ENCODE measurements at regions not wholly inside any gene's neighbourhood (a gene's known extent, or its start where the extent isn't known, plus 50 kb on each side); places are given as distances from the start of the nearest gene placed in this dataset.

- Mint-ChIP-seq H3K27me3 (no peaks in the 10 kb centered on the region), H3K36me3 (no peaks in the 10 kb centered on the region), H3K9me3 (no peaks in the 10 kb centered on the region), H3K4me3 (no peak overlapping the region), H3K4me1 (no peaks in the 10 kb centered on the region), H3K27ac (no peak overlapping the region)
- ATAC-seq (replicated peaks) (peak; percentile 85 to 87), DNase-seq (no peak)
These were observed 308.7 kb downstream of the EMP1 start for GRCh38 chr12:13505224-13505623.

- Mint-ChIP-seq H3K4me3 (no peak overlapping the region), H3K27ac (no peak overlapping the region), H3K9me3 (no peaks in the 10 kb centered on the region), H3K36me3 (no peaks in the 10 kb centered on the region), H3K27me3 (peaks cover 1 to 3% of the 10 kb centered on the region in 2 donors), H3K4me1 (no peaks in the 10 kb centered on the region)
- DNase-seq (no peak), ATAC-seq (replicated peaks) (peak; percentile 44 to 57)
These were observed 308.2 kb downstream of the EMP1 start for GRCh38 chr12:13504736-13505135.

- DNase-seq (no peak), ATAC-seq (replicated peaks) (peak; percentile 29 to 41)
- no peaks in the 10 kb centered on the region for H3K36me3 Mint-ChIP-seq
- no peak overlapping the region for H3K27ac Mint-ChIP-seq
- no peaks in the 10 kb centered on the region for H3K4me1 Mint-ChIP-seq
- H3K9me3 Mint-ChIP-seq, result no peaks in the 10 kb centered on the region
- H3K4me3 Mint-ChIP-seq, result no peak overlapping the region
- H3K27me3 Mint-ChIP-seq, result peaks cover 5 to 8% of the 10 kb centered on the region in 2 donors
These were observed 307.5 kb downstream of the EMP1 start for GRCh38 chr12:13504074-13504473.

GRCh38 chr12:13503094-13503835 is 306.7 kb downstream of the EMP1 start:
- Mint-ChIP-seq H3K36me3 (no peaks in the 10 kb centered on the region), H3K9me3 (no peaks in the 10 kb centered on the region)

GRCh38 chr12:13499008-13499407 is 302.5 kb downstream of the EMP1 start:
- no peak overlapping the region for H3K27ac Mint-ChIP-seq
- no peak for ATAC-seq (replicated peaks)
- H3K4me1 Mint-ChIP-seq, result peaks cover 4 to 7% of the 10 kb centered on the region in 2 donors
- no peak overlapping the region for H3K4me3 Mint-ChIP-seq
- H3K36me3 Mint-ChIP-seq, result no peaks in the 10 kb centered on the region
- DNase-seq, result no peak
- H3K9me3 Mint-ChIP-seq, result no peaks in the 10 kb centered on the region
- H3K27me3 Mint-ChIP-seq, result peaks cover 9 to 10% of the 10 kb centered on the region in 2 donors

More at GRCh38 chr12:13503094-13503835, 306.7 kb downstream of the EMP1 start:
- H3K27ac Mint-ChIP-seq, result no peak overlapping the region
- H3K27me3 Mint-ChIP-seq, result peaks cover 9 to 10% of the 10 kb centered on the region in 2 donors
- peaks cover 4 to 6% of the 10 kb centered on the region in 2 donors for H3K4me1 Mint-ChIP-seq
- no peak overlapping the region for H3K4me3 Mint-ChIP-seq
- DNase-seq, result no peak
- no peak for ATAC-seq (replicated peaks)

- ATAC-seq (replicated peaks) (no peak), DNase-seq (no peak)
- H3K27me3 Mint-ChIP-seq, result peaks cover 9 to 10% of the 10 kb centered on the region in 2 donors
- peaks cover 0 to 2% of the 10 kb centered on the region in 2 donors for H3K9me3 Mint-ChIP-seq
- H3K4me1 Mint-ChIP-seq, result peaks cover 4 to 7% of the 10 kb centered on the region in 2 donors
- H3K36me3 Mint-ChIP-seq, result no peaks in the 10 kb centered on the region
- no peak overlapping the region for H3K4me3 Mint-ChIP-seq
- H3K27ac Mint-ChIP-seq, result no peak overlapping the region
These were observed 299.6 kb downstream of the EMP1 start for GRCh38 chr12:13496111-13496510.

GRCh38 chr12:13489246-13489645 is 292.7 kb downstream of the EMP1 start:
- peaks cover 7 to 16% of the 10 kb centered on the region in 2 donors for H3K27me3 Mint-ChIP-seq
- H3K36me3 Mint-ChIP-seq, result no peaks in the 10 kb centered on the region
- ATAC-seq (replicated peaks) (no peak), DNase-seq (no peak)
- no peaks in the 10 kb centered on the region for H3K4me1 Mint-ChIP-seq
- H3K27ac Mint-ChIP-seq, result no peak overlapping the region
- peaks cover 0 to 2% of the 10 kb centered on the region in 2 donors for H3K9me3 Mint-ChIP-seq
- no peak overlapping the region for H3K4me3 Mint-ChIP-seq

- H3K27me3 Mint-ChIP-seq, result peaks cover 9 to 16% of the 10 kb centered on the region in 2 donors
- no peaks in the 10 kb centered on the region for H3K4me1 Mint-ChIP-seq
- ATAC-seq (replicated peaks) (no peak), DNase-seq (no peak)
- H3K4me3 Mint-ChIP-seq, result no peak overlapping the region
- no peak overlapping the region for H3K27ac Mint-ChIP-seq
- H3K36me3 Mint-ChIP-seq, result no peaks in the 10 kb centered on the region
- no peaks in the 10 kb centered on the region for H3K9me3 Mint-ChIP-seq
These were observed 290.8 kb downstream of the EMP1 start for GRCh38 chr12:13487326-13487725.

GRCh38 chr12:13486794-13487193 is 290.3 kb downstream of the EMP1 start:
- peaks cover 9 to 16% of the 10 kb centered on the region in 2 donors for H3K27me3 Mint-ChIP-seq
- no peak overlapping the region for H3K4me3 Mint-ChIP-seq
- DNase-seq (no peak), ATAC-seq (replicated peaks) (no peak)
- no peak overlapping the region for H3K27ac Mint-ChIP-seq
- no peaks in the 10 kb centered on the region for H3K9me3 Mint-ChIP-seq
- H3K36me3 Mint-ChIP-seq, result no peaks in the 10 kb centered on the region
- H3K4me1 Mint-ChIP-seq, result no peaks in the 10 kb centered on the region

GRCh38 chr12:13478650-13479181 is 282.2 kb downstream of the EMP1 start:
- no peaks in the 10 kb centered on the region for H3K9me3 Mint-ChIP-seq
- no peak for DNase-seq
- no peak overlapping the region for H3K27ac Mint-ChIP-seq
- H3K4me3 Mint-ChIP-seq, result no peak overlapping the region
- H3K36me3 Mint-ChIP-seq, result no peaks in the 10 kb centered on the region
- no peak for ATAC-seq (replicated peaks)
- H3K27me3 Mint-ChIP-seq, result peaks cover 7 to 12% of the 10 kb centered on the region in 2 donors
- no peaks in the 10 kb centered on the region for H3K4me1 Mint-ChIP-seq

- H3K4me3 Mint-ChIP-seq, result no peak overlapping the region
- ATAC-seq (replicated peaks) (no peak), DNase-seq (no peak)
- H3K36me3 Mint-ChIP-seq, result no peaks in the 10 kb centered on the region
- no peaks in the 10 kb centered on the region for H3K9me3 Mint-ChIP-seq
- H3K27ac Mint-ChIP-seq, result no peak overlapping the region
- H3K4me1 Mint-ChIP-seq, result peaks cover 0 to 4% of the 10 kb centered on the region in 2 donors
- peaks cover 13 to 21% of the 10 kb centered on the region in 2 donors for H3K27me3 Mint-ChIP-seq
These were observed 277.9 kb downstream of the EMP1 start for GRCh38 chr12:13474381-13474780.

- Mint-ChIP-seq H3K4me3 (no peak overlapping the region), H3K27ac (no peak overlapping the region), H3K36me3 (no peaks in the 10 kb centered on the region), H3K9me3 (no peaks in the 10 kb centered on the region), H3K27me3 (peaks cover 13 to 26% of the 10 kb centered on the region in 2 donors), H3K4me1 (peaks cover 0 to 4% of the 10 kb centered on the region in 2 donors)
- DNase-seq (no peak), ATAC-seq (replicated peaks) (peak; percentile 71 to 92)
These were observed 276.2 kb downstream of the EMP1 start for GRCh38 chr12:13472690-13473089.

- H3K4me1 Mint-ChIP-seq, result peaks cover 0 to 4% of the 10 kb centered on the region in 2 donors
- H3K27ac Mint-ChIP-seq, result no peak overlapping the region
- H3K4me3 Mint-ChIP-seq, result no peak overlapping the region
- DNase-seq, result no peak
- H3K9me3 Mint-ChIP-seq, result no peaks in the 10 kb centered on the region
- H3K36me3 Mint-ChIP-seq, result no peaks in the 10 kb centered on the region
- H3K27me3 Mint-ChIP-seq, result peaks cover 13 to 28% of the 10 kb centered on the region in 2 donors
- ATAC-seq (replicated peaks), result no peak
These were observed 274.9 kb downstream of the EMP1 start for GRCh38 chr12:13471471-13471870.

- H3K27ac Mint-ChIP-seq, result no peak overlapping the region
- H3K4me3 Mint-ChIP-seq, result no peak overlapping the region
- no peaks in the 10 kb centered on the region for H3K36me3 Mint-ChIP-seq
- no peak for DNase-seq
- H3K27me3 Mint-ChIP-seq, result peaks cover 0 to 7% of the 10 kb centered on the region in 2 donors
- ATAC-seq (replicated peaks), result no peak
- no peaks in the 10 kb centered on the region for H3K4me1 Mint-ChIP-seq
- no peaks in the 10 kb centered on the region for H3K9me3 Mint-ChIP-seq
These were observed 269.1 kb downstream of the EMP1 start for GRCh38 chr12:13465635-13466034.

- ATAC-seq (replicated peaks) (no peak), DNase-seq (no peak)
- H3K27me3 Mint-ChIP-seq, result peaks cover 9 to 19% of the 10 kb centered on the region in 2 donors
- H3K9me3 Mint-ChIP-seq, result no peaks in the 10 kb centered on the region
- no peaks in the 10 kb centered on the region for H3K4me1 Mint-ChIP-seq
- H3K4me3 Mint-ChIP-seq, result no peak overlapping the region
- no peaks in the 10 kb centered on the region for H3K36me3 Mint-ChIP-seq
- no peak overlapping the region for H3K27ac Mint-ChIP-seq
These were observed 266.7 kb downstream of the EMP1 start for GRCh38 chr12:13463189-13463588.
